ENCODE measurements at regions not wholly inside any gene's neighbourhood (a gene's known extent, or its start where the extent isn't known, plus 50 kb on each side); places are given as distances from the start of the nearest gene placed in this dataset.

- TF ChIP-seq, protein P1, sequence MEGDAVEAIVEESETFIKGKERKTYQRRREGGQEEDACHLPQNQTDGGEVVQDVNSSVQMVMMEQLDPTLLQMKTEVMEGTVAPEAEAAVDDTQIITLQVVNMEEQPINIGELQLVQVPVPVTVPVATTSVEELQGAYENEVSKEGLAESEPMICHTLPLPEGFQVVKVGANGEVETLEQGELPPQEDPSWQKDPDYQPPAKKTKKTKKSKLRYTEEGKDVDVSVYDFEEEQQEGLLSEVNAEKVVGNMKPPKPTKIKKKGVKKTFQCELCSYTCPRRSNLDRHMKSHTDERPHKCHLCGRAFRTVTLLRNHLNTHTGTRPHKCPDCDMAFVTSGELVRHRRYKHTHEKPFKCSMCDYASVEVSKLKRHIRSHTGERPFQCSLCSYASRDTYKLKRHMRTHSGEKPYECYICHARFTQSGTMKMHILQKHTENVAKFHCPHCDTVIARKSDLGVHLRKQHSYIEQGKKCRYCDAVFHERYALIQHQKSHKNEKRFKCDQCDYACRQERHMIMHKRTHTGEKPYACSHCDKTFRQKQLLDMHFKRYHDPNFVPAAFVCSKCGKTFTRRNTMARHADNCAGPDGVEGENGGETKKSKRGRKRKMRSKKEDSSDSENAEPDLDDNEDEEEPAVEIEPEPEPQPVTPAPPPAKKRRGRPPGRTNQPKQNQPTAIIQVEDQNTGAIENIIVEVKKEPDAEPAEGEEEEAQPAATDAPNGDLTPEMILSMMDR (IDR thresholded peaks at IDR 0.05; ENCODE audit: borderline replicate concordance, insufficient read depth, low read depth, low read length): no peak
- no peak overlapping the region for H3K4me3 ChIP-seq (ENCODE audit: low read depth, low read length)
Measured at GRCh38 chr11:122279194-122279593, 163.2 kb upstream of the BLID start.

- H3K4me3 ChIP-seq (ENCODE audit: low read depth, low read length): no peak overlapping the region
- TF ChIP-seq, protein P1 (IDR thresholded peaks at IDR 0.05; ENCODE audit: borderline replicate concordance, insufficient read depth, low read depth, low read length): no peak
Measured at GRCh38 chr11:122277493-122277892, 161.5 kb upstream of the BLID start.

DNA sequence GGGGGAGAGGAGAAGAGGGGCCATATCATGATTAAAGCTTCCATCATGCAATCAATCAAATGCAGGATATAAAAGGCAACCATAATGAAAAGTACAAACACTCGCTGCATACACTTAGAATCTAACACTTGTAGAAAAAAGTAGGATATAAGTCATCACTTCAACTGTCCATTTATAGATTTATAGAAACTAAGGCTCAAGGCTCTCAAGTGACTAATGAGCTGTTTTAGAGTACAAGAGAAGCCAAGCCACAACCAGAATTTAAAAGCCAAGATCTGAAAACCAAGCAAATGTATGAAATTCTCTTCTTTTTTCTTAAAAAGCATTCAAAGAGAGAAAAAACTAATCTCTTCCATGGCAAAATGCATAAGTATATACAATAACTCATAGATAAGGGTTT is 160.2 kb upstream of the BLID start:
- no peak overlapping the region for H3K4me3 ChIP-seq (ENCODE audit: low read depth, low read length)
- TF ChIP-seq, protein P1 (IDR thresholded peaks at IDR 0.05; ENCODE audit: borderline replicate concordance, insufficient read depth, low read depth, low read length): no peak

DNA sequence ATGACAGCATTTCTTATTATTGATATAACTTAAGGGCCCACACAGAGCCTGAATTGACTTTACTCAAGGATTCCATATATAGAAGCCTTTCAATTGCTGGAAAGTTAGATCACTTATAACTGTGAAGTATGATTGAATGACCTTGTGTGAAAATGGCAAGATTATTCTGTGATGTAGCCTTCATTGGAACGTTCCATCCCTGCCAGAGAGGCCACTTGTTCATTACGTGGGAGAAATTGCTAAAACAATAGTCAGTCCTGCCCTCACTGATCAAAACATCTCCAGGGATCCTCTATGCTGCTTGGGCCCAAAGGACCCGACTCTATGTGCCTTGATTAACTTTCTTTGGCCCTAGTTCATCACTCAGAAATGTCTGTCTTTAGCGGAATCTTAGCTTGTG is 159.5 kb upstream of the BLID start:
- TF ChIP-seq, protein P1 (IDR thresholded peaks at IDR 0.05; ENCODE audit: borderline replicate concordance, insufficient read depth, low read depth, low read length): no peak
- H3K4me3 ChIP-seq (ENCODE audit: low read depth, low read length): no peak overlapping the region

DNA sequence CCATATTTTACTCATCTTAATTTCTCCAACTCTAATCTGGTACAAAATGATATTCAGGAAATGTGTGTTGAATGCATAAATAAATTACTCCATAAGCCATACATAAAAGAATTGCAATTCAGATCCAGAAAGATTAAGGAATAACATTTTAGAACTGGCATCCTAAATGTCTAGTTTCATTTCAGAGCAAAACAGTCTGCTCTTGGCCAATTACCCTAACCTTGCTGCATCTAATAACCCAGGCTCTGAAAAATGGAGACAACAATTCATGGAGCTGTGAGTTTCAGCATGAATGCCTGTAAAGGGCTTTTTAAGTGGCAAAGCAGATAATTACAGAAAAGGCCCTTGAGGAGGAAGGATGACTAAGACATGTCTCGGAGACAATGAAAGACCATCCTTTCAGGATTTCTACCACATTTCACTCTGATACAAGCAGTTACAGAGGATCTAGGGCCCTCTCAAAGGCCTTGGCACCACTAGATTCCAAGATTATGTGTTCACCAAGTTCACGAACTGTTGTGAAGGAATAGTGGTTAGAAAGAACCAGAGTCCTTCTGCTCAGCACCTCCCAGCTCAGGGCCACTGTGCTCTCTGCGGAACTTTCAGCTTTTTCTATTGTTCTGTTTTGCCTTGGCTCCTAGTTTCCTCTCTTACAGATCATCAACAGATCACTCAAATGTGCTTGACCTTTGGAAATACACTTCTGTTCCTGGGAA is 157.6 kb upstream of the BLID start:
- H3K4me3 ChIP-seq (ENCODE audit: low read depth, low read length): no peak overlapping the region
- TF ChIP-seq, protein P1 (IDR thresholded peaks at IDR 0.05; ENCODE audit: borderline replicate concordance, insufficient read depth, low read depth, low read length): no peak

DNA sequence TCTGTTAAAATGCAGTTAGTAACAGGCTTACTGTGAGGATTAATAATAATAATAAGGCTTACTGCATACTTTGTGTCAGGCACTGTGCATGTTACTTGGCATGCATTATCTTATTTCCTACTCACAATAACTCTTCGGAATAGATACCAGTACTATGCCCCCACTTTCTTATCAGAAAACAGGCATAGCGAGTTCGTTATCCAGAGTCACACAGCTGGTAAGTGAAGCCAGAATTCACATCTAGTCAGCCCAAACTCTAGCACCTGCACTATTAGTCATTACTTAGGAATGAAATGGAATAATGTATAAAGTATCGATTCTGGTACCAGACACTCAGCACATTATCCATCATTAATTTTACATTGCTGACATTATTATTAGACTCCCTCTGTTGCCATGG is 155.7 kb upstream of the BLID start:
- TF ChIP-seq, protein P1 (IDR thresholded peaks at IDR 0.05; ENCODE audit: borderline replicate concordance, insufficient read depth, low read depth, low read length): no peak
- no peak overlapping the region for H3K4me3 ChIP-seq (ENCODE audit: low read depth, low read length)

DNA sequence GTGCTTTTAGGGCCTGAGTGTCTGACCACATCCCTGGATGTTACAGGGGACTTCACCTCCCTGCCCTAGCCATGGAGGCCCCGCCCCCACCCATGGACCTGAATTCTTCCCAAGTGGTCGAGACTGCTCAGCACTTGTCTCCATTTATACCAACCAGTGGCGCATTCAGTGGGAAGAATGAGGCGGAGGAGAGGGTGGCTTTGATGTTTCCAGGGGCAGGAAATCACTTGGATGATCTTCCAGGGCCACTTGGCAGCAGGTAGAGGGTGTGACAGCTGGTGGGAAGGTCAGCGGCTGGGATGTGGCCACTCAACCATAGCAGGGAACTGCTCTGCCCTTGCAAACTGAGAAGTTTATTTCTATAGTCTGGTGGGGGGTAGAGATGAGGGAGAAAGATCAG is 155.1 kb upstream of the BLID start:
- TF ChIP-seq, protein P1 (IDR thresholded peaks at IDR 0.05; ENCODE audit: borderline replicate concordance, insufficient read depth, low read depth, low read length): no peak
- H3K4me3 ChIP-seq (ENCODE audit: low read depth, low read length): no peak overlapping the region
